HG03439 (cell line): ENCODE measurements at regions not wholly inside any gene's neighbourhood (a gene's known extent, or its start where the extent isn't known, plus 50 kb on each side); places are given as distances from the start of the nearest gene placed in this dataset.

ENCODE experiments used
- ATAC-seq: cut with Tn5 transposase; IDR thresholded peaks from one replicate; pipeline ENCODE4 v1.9.1; 2021; ENCODE audit warnings: mild to moderate bottlenecking, moderate library complexity; ENCODE audit not compliant: unreplicated experiment

- no peak for ATAC-seq
Observed at GRCh38 chr7:84337429-84337828, 142.8 kb upstream of the SEMA3A start.

DNA sequence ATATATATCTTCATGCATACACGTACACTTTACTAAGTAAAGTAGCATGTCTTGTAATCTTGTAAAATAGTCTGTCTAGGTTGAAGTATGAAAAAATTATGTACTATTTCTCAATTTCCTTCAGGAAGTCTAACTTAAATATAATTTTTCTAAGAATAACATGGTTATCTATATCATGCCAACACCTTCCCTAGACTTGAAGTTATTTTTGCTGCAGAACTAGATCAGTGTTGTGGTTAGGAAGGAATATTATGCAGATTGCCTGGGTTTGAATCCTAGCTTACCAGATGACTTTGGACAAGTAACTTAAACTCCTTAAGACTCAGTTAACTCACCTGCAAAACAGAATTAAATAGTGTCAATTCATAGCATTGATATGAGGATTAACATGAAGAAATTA is 142.2 kb upstream of the SEMA3A start:
- ATAC-seq, result peak; percentile 14

DNA sequence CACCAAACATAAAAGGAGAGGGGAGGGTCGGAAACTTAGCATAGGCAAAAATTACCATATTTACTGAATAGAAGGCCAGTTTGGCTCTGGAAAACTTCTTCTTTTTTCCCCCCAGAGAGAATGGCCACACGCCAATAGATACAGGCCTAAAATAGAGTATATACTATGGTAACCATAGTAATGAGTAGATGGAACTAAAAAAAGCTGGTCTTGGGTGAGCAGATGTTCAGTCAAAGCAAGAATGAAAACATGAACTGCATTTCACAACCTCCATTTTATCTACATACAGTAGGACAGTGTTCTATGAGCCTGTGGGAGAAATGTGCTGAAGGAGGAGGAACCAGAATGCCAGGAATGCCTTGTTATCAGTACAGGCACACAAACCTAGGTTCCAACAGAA is 141.7 kb upstream of the SEMA3A start:
- peak; percentile 87 for ATAC-seq

DNA sequence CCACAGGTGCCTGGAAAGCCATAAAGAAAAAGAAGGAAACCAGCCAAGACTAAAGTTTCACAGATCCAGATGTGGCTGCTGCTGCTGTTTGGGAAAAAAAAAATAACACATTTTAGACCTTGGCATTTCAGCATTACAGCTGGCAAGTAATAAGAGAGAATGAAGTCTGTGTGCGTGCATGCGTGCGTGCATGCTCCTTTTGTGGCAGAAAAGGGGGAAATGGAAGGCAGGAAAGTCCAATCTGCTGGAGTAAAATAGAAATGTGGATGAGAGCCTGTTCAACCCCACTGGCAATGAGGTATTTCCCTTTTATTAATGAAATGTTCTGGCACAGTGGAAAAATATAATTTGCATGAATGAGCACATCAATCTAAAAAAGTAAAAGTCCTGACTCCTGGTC is 137.0 kb upstream of the SEMA3A start:
- ATAC-seq, result no peak

DNA sequence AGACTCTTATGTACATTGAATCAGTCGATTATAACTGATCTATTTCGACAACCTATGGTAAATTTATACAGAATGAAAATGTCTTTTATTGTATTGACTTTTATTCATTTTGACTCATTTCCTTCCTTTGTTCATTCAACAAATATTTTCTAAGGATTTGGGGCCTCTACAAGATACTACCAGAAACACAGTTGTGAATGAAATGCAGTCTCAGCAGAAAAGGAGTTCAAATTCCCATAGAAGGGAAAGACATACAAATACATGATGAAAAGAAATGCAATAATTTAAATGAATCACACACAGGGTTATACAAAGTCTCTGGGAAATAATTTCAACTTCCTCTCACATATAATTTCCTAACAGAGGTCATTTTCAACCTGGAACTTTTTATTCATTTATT is 134.0 kb upstream of the SEMA3A start:
- no peak for ATAC-seq

GRCh38 chr7:84324136-84324630 is 129.6 kb upstream of the SEMA3A start:
- ATAC-seq, result no peak

GRCh38 chr7:84317536-84317935 is 122.9 kb upstream of the SEMA3A start:
- no peak for ATAC-seq

GRCh38 chr7:84314263-84314662 is 119.7 kb upstream of the SEMA3A start:
- ATAC-seq, result no peak

DNA sequence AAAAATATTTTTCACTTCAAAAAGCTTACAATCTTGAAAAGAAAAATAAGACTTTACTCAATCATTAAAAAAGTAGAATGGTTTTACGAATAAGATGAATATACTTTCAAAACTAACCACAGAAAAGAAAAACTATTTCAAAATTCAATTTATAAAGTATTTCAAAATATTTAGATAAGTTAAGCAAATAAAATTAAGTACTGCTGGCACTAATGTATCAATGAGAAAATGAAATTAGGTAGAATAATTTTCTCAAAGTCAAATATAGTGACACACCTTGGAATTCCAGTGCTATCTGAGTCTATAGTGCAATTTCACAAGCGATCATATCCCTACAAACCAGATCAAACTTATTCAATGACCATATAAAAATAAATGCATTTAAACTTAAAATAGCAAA is 109.8 kb upstream of the SEMA3A start:
- ATAC-seq, result no peak

DNA sequence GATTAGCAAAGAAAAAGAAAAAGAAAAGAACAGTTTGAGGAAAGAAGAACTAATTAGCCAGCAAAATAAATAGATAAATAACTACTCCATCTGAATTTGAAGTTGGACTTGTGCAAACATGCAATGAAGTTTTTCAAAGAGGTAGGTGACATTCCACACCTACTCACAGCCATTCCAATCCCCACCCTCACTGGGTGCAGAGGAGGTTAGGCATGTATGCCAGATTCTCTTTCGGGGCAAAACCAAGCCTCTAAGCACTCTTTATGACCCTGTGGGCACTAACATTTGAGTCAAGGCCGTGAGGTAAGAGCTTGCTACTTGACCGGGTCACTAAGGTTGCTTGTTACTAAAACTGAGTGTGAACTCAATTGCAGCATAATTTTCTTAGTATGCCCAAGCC is 108.4 kb upstream of the SEMA3A start:
- ATAC-seq, result no peak

- no peak for ATAC-seq
Observed at GRCh38 chr7:84297616-84298015, 103.0 kb upstream of the SEMA3A start.

DNA sequence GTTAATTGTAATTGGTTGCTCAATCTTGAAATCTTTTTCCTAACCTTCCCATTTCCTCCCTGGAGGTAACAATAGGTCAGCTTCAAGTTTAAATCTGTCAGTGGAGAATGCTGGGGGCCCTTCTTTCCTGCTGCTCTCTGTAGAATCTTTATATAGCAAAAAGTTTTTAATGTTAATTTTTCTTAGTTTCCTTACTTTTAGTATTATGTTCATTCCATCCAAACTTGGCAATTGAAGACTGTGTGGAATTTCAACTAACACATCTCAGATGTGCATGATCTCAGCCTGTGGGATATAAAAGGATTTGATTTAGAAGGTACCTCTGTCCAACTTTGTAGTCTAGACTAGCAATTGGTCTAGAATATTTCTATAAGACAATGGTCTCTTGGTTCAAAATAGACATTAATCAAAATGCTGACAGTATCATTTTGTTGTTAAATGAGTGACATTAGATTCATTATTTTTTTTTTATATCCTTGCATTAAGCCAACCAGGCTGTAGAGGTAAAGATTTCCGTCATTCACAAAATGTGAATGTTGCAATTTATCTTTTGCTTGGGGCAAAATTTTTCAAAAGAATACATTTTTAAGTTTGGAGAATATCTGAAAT is 100.4 kb upstream of the SEMA3A start:
- ATAC-seq, result no peak

GRCh38 chr7:84294391-84294790 is 99.8 kb upstream of the SEMA3A start:
- ATAC-seq, result no peak

DNA sequence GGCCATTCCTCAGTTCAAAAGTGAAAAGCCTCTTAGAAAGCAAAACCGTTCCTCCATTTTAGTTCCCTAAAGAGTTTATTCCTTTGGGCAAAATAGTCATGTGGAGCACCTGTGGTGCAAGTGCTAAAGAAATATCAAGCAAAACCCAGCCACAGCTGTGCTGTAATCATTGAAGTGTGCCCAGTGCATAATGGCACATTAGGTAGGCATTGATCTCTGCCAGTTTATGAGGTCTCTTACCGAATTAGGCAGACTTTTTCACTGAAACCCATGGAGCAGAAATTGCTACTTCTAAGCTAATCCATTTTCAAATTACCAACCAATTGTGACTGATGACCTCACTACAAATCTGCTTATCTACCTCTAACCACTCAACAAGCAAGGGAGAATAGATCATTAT is 97.2 kb upstream of the SEMA3A start:
- ATAC-seq, result no peak

DNA sequence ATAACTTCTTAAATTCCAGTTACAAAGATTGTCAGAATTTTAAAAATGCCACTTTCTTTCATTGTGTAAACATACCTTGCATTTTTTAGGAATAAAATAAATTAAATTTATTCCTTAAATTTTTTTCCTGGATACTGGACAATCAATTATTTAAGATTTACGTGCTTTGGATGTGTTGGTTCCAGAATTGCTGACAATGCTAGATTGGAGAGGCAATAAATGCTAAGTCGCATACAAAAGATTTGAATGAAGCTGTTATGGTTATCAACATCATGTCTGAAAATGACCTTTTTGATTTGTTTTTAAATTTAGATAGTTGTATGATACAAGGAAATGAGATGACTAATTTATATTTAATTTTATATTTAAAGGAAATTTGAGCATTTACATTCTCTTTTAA is 89.2 kb upstream of the SEMA3A start:
- ATAC-seq, result no peak

DNA sequence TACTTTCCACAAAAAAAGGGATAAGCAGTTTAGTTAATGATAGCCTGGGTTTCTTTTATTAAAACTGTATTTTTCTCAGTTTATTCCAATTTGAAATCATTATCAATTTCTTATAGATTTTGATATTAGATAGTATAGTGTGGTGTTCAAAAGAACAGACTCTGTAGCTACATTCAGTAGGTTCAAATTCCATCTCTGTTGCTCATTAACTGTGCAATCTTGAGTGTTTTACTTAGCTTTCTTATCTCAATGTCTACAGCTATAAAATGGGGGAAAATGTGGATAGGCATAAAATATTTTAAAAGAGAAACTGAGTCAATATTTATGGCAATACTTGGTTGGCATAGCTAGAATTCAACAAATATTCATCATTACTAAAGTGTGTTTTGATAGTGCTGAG is 86.9 kb upstream of the SEMA3A start:
- ATAC-seq, result no peak

DNA sequence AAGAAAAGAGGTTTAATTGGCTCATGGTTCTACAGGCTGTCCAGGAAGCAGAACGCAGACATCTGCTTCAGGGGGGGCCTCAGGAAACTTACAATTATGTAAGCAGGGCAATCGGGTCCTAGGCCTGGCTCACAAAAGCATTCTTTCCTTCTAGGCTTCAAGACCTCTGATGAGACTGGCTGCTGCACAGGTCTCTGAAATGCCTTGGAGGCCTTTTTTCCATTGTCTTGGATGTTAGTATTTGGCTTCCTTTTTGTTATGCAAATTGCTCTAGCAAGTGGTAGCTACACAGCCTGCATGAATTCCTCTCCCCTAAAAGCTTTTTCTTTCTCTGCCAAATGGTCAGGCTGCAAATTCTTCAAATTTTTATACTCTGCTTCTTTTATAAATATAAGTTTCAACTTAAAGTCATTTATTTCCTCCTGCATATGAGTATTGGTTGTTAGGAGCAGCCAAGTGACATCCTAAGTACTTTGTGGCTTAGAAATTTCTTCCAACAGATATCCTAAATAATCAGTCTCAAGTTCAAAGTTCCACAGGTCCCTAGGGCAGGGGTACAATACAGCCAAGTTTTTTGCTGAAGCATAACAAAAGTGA is 83.1 kb upstream of the SEMA3A start:
- no peak for ATAC-seq

DNA sequence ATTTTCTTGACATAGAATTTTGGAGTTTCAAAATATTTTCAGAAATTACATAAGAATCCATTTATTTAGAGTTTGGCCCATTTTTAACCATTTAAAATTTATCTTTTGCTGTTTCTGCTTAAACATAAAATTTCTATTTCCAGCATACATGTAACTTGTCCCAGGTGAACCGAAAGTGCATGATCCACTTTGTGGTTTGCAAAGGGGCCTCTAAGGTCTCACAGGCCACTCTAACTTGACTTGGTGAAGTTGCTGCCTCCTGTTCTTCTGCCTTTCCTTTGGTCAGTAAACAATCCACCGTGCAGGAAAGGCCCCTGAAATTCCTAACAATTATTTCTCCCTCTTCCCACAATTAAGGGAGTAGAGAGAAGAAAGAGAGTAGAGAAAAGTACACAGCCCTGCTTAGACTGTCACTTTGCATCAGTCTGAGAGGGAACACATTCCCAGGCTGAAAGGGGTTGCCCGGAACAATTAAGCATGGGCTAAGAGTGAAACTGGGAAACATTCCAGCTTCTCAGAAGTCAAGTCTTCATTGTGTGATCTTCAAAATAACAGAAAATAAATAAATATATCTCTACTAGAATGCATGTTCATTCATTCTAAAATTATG is 79.5 kb upstream of the SEMA3A start:
- no peak for ATAC-seq

GRCh38 chr7:84271543-84271942 is 77.0 kb upstream of the SEMA3A start:
- ATAC-seq, result no peak

GRCh38 chr7:84264396-84264795 is 69.8 kb upstream of the SEMA3A start:
- ATAC-seq, result no peak

DNA sequence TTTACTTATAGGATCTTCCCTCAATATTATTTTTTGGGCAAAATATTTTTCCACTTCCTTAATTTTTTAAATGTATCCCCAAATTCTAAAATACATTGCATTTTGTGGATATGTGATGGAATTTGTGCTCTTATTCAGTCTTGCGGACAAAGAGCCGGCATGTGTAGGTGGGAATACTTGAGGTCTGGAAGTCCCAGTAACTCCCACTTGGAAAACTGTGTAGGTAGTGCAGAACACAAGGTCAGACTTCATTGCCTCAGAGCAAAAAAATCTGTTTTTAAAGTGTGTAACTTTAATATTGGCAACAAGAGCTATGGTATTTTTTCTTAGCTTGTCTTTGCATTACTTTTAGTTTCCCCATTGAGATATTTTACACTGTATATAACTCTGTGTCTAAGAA is 68.5 kb upstream of the SEMA3A start:
- ATAC-seq, result no peak

DNA sequence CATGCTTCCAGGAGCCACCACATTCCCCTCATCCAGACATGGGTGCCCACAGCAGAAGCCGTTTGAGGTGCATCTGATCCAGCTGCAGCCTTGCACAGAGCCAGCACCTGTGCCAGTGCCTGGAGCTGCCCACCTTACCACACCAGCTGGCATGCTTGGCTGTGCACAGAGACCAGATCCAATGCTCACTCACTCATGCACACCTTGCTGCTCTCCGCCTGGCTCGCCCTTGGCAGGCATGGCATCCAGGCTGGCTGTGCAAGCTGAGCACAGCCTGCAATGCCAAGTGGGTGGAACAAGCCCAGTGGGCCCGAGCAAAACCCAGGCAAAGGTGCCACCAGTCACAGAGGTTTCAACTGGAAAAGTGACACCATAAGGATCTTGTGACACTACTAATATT is 66.9 kb upstream of the SEMA3A start:
- no peak for ATAC-seq

GRCh38 chr7:84258628-84259027 is 64.0 kb upstream of the SEMA3A start:
- ATAC-seq, result no peak
